NCI-H2107 (cell line): ENCODE measurements at regions not wholly inside any gene's neighbourhood (a gene's known extent, or its start where the extent isn't known, plus 50 kb on each side); places are given as distances from the start of the nearest gene placed in this dataset.

ENCODE experiments used
- DNase-seq: peaks from one replicate; lab custom pipeline; 2025; lab: John Stamatoyannopoulos, UW

DNA sequence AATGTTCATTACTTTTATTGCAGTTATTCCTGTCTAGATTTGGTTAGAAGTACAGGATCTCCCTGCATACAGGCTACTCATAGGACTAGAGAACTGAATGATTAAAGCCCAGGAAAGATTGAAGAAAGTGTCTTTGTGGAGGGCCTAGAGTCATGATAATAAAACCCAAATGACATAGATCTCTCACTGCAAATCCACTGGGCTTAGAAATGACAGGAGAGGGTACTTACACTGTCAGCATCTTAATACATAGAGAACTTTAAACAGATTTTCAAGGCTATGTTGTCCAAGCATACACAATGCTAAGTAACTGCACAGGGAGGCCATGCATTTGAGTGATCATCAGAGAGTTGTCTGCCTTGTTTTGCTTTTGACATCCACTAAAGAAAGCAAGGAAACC, 383.8 kb upstream of the MAP3K7 start:
- no peak for DNase-seq

GRCh38 chr6:90967471-90967870, 380.6 kb upstream of the MAP3K7 start:
- DNase-seq = no peak

- DNase-seq = no peak
Measured at GRCh38 chr6:90960324-90960723, 373.5 kb upstream of the MAP3K7 start.

GRCh38 chr6:90955246-90955645, 368.4 kb upstream of the MAP3K7 start:
- DNase-seq = no peak

- DNase-seq = no peak
Measured at GRCh38 chr6:90953405-90954161, 366.7 kb upstream of the MAP3K7 start.

DNA sequence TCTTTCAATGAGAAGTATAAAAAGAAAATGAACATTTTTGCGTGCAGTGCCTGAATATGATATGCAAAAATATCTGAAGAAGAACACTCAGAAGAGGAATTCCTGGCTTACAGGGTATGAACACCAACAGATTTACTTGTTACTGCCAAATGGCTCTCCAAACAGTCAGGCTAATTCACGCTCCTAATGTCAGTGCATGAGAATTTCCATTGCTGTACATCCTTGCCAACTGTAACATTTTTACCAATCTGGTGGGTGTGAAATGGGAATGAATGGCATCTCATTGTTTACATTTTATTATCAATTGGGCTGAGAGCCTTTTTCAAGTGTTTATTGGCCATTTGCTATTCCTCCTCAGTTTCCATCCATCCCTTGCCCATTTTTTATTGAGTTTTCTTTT, 365.3 kb upstream of the MAP3K7 start:
- no peak for DNase-seq

DNA sequence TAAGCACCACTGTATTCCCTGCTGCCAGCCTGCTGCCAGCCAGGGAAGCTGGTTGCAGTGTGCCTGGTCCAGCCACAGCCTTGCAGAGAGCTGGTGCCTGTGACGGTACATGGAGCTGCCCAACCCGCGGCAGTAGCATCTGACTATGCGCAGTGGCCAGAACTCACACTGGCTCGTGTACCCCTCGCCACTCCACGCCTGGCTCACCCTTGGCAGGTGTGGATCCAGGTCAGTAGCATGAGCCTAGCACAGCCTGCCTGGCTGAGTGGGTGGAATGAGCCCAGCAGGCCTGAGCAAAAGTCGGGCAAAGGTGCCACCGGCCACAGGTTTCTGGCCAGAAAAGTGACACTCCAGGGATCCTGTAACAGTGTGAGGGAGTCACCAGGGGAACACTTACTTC, 361.7 kb upstream of the MAP3K7 start:
- DNase-seq = no peak

- no peak for DNase-seq
Measured at GRCh38 chr6:90947184-90948064, 360.6 kb upstream of the MAP3K7 start.

- DNase-seq = no peak
Measured at GRCh38 chr6:90941885-90942284, 355.0 kb upstream of the MAP3K7 start.

- DNase-seq = peak; percentile 26
Measured at GRCh38 chr6:90940812-90941481, 354.1 kb upstream of the MAP3K7 start.

DNA sequence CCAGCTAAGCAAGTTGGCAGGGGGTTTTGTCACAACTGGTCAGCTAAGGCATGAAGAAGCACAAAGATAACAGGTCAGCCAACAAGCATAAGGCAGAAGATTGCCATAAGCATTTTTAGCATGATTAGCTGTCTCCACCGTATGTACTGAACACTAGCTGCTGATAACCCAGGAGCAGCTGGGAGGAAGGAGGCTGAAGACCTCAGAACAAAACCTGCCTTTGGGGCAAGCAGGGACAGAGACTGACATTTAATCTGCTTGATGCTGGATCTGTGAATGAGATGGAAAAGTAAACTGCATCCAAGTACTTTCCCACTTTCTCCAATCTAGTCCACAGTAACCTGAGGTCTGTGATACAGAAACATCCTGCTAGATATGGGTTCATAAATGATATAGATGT, 353.0 kb upstream of the MAP3K7 start:
- no peak for DNase-seq

DNA sequence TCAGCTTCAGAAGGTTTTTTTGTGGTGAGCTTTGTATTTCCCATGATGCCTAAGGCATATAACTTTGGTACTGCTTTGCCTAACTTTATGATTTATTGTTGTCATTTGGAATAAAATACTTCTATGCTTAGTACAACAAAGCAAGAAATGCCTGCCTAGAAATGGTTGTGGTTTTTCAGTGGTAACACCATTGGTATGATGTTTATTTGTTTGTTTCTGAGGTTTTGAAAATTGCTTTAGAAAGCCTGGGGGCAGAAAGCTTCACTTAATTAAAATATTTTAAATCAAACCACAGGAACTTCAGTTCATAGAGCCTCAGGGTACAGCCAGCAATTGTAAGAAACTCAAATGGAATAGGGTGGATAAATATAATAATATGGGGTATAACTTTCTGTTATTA, 351.2 kb upstream of the MAP3K7 start:
- DNase-seq = no peak

- no peak for DNase-seq
Measured at GRCh38 chr6:90936286-90936685, 349.4 kb upstream of the MAP3K7 start.

DNA sequence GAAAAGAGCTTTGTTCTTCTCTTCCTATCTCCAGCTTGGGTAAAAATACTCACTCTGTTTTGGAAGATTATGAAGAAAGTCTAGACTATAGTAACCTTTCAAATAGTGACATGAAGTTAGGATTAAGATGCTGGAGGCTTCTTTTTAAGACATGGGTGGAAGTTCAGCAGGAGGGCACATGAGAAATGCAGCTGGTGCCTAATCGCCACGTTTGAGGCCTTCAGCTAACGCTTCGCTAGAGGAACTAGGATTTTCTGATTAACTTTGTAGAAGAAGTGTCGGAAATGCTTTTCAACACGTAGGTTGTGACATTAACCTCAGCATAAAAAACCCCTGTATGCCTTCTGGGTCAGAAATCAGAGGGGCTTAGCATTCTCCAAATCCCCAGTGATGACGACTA, 348.1 kb upstream of the MAP3K7 start:
- no peak for DNase-seq

GRCh38 chr6:90934081-90934480, 347.2 kb upstream of the MAP3K7 start:
- DNase-seq = no peak

DNA sequence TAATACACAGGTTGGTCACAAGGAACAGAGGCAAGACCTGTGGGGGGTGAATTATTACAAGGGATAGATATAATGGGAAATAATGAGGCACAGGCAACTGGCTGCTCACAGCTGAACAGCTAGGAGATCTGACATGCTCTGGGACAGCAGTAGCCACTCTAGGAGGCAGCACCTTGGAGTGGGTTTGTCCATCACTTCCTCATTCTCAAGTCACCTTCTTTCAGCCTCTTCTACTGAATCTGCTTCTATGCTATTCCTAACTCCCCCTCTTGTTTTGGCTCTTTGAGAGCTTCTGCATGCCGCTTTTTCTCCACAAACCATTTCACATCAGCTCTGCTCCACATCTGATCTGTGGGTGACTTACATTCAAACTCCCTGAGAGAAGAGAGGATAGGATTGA, 345.5 kb upstream of the MAP3K7 start:
- DNase-seq = no peak

DNA sequence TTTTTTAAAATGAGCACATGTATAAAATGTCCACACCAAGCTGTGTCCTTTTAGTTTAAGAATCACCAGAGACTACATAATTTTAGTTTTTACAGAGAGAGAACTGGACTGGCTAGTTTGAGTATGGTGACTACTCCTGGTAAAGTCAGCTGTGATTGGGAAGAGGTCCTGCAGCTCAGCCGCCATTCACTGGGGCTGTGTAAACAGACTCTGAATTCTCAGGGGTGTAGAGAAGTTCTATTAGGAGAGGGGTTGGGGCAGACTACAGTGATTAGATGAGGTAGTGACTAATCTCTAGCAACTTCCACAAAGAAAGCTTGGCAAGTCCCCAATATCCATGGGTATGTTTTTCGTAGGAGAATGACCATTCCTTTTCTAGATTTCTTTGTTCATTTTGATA, 341.2 kb upstream of the MAP3K7 start:
- DNase-seq = no peak

- no peak for DNase-seq
Measured at GRCh38 chr6:90925726-90926125, 338.9 kb upstream of the MAP3K7 start.

DNA sequence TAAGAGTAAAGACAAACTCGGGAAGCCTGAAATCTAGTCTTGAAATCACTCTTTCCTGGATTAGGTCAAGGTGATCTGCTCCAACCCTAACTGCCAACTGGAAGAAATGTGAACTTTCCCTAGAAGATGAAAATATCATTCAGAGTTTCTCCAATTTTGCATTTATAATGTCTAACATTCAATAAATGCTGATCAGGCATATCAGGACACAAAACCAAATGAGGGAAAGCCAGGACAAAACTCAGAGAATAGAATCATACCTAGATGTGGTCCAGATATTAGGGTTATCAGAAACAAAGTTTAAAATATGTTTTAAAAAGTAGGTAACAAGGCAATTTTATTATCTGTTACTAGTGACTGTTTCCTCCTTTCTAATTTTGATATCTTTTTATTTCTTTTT, 335.5 kb upstream of the MAP3K7 start:
- DNase-seq = no peak

- no peak for DNase-seq
Measured at GRCh38 chr6:90918361-90918760, 331.5 kb upstream of the MAP3K7 start.

GRCh38 chr6:90917376-90917775, 330.5 kb upstream of the MAP3K7 start:
- DNase-seq = no peak

- no peak for DNase-seq
Measured at GRCh38 chr6:90916968-90917367, 330.1 kb upstream of the MAP3K7 start.
